H1 (cell line): ENCODE measurements at regions not wholly inside any gene's neighbourhood (a gene's known extent, or its start where the extent isn't known, plus 50 kb on each side); places are given as distances from the start of the nearest gene placed in this dataset.
A peak's percentile ranks its signal among the peaks of the same experiment; 100 is the strongest.

Experiments used
- CTCF ChIA-PET: fragments of 300-600 bp; sonication (Branson Sonifier 250); formaldehyde crosslinking; loops from one replicate; lab custom pipeline; 2021; ENCODE audit not compliant: partially characterized antibody; lab: Charles Lee
- POLR2A ChIA-PET: fragments of 300-600 bp; sonication (Branson Sonifier 250); formaldehyde crosslinking; loops from one replicate; lab custom pipeline; 2021; ENCODE audit warnings: inconsistent platforms; ENCODE audit not compliant: partially characterized antibody; lab: Charles Lee
- DNase-seq, 2 experiments: peaks; one replicate each; pipeline versions ENCODE4 v3.0.0 to v3.0.0-alpha.2; 2010 to 2022; ENCODE audit warnings: low spot score in 2 of 2, low read depth in 1 of 2, mixed read lengths in 1 of 2
- FAIRE-seq: peaks from 2 replicates; lab custom pipeline; 2011; peaks lifted over from hg19 to GRCh38; lab: Jason Lieb, UNC
- H2AFZ ChIP-seq: 2 replicates; pipeline ENCODE4 v1.8.1; 2012; ENCODE audit warnings: low read length, inconsistent platforms
- H2AK5ac ChIP-seq: 2 replicates; pipeline ENCODE4 v1.6.1; 2013; ENCODE audit warnings: low read depth, low read length
- H2BK120ac ChIP-seq: replicated peaks from 2 replicates; pipeline ENCODE3; 2013; ENCODE audit warnings: low read depth, low read length, inconsistent platforms
- H2BK12ac ChIP-seq: 2 replicates; pipeline ENCODE4 v1.6.1; 2013; ENCODE audit warnings: low read depth, low read length
- H2BK15ac ChIP-seq: 2 replicates; pipeline ENCODE4 v1.6.1; 2013; ENCODE audit warnings: low read length
- H2BK20ac ChIP-seq: 2 replicates; pipeline ENCODE4 v1.6.1; 2013; ENCODE audit warnings: low read length
- H2BK5ac ChIP-seq: 2 replicates; pipeline ENCODE4 v1.6.1; 2013; ENCODE audit warnings: low read depth, low read length
- H3K14ac ChIP-seq: 2 replicates; pipeline ENCODE4 v1.6.1; 2013; ENCODE audit warnings: inconsistent platforms; ENCODE audit not compliant: insufficient read length
- H3K18ac ChIP-seq: 2 replicates; pipeline ENCODE4 v1.6.1; 2013; ENCODE audit warnings: low read length; ENCODE audit errors: extremely low read depth
- H3K23ac ChIP-seq: 2 replicates; pipeline ENCODE4 v1.6.1; 2013; ENCODE audit warnings: inconsistent platforms; ENCODE audit not compliant: insufficient read length
- H3K23me2 ChIP-seq: 2 replicates; pipeline ENCODE4 v1.6.1; 2013; ENCODE audit warnings: low read depth, low read length
- H3K27ac ChIP-seq: 2 replicates; pipeline ENCODE4 v1.6.1; 2011; ENCODE audit warnings: low read depth, low read length, inconsistent platforms
- H3K27me3 ChIP-seq, 4 experiments: replicated peaks in 1 of 4; 1 replicate in 1 of 4; 2 replicates in 3 of 4; pipeline versions ENCODE4 v1.6.1 to v1.8.1; 2011 to 2013; ENCODE audit warnings: low read length in 3 of 4, mild to moderate bottlenecking in 3 of 4, inconsistent platforms in 2 of 4, mixed read lengths in 2 of 4, moderate library complexity in 1 of 4; ENCODE audit not compliant: control insufficient read depth in 3 of 4, insufficient read depth in 3 of 4; ENCODE audit errors: extremely low read depth in 1 of 4
- H3K36me3 ChIP-seq, 4 experiments: 2 replicates each; pipeline versions ENCODE4 v1.6.1 to v1.8.1; 2011 to 2013; ENCODE audit warnings: mild to moderate bottlenecking in 4 of 4, low read length in 3 of 4, moderate library complexity in 2 of 4, control low read depth in 1 of 4, inconsistent platforms in 1 of 4; ENCODE audit not compliant: insufficient read depth in 4 of 4, control insufficient read depth in 2 of 4
- H3K4ac ChIP-seq: replicated peaks from 2 replicates; pipeline ENCODE3; 2013; ENCODE audit warnings: low read length, low read depth, mixed read lengths, inconsistent platforms; ENCODE audit not compliant: insufficient read length
- H3K4me1 ChIP-seq, 4 experiments: replicated peaks in 1 of 4; 1 replicate in 1 of 4; 2 replicates in 3 of 4; pipeline versions ENCODE4 v1.6.1 to v1.8.1; 2011 to 2013; ENCODE audit warnings: low read length in 3 of 4, inconsistent platforms in 2 of 4, mixed read lengths in 1 of 4; ENCODE audit not compliant: insufficient read depth in 4 of 4, control insufficient read depth in 3 of 4
- H3K4me2 ChIP-seq, 2 experiments: 2 replicates each; pipeline versions ENCODE4 v1.6.1 to v1.8.1; 2011 to 2013; ENCODE audit warnings: low read depth in 2 of 2, low read length in 2 of 2, control low read depth in 1 of 2, inconsistent platforms in 1 of 2, mild to moderate bottlenecking in 1 of 2; ENCODE audit not compliant: insufficient read depth in 1 of 2
- H3K4me3 ChIP-seq, 4 experiments: fragments of 200-600, 300-600 bp in 1 of 4; sonication (generic), shearing (Covaris generic), sonication (Bioruptor Twin) in 1 of 4; 2 replicates each; pipeline versions ENCODE4 v1.5.1 to v1.8.1; 2011 to 2016; ENCODE audit warnings: low read length in 4 of 4, low read depth in 3 of 4, control low read depth in 2 of 4, inconsistent platforms in 2 of 4, mild to moderate bottlenecking in 2 of 4, mixed read lengths in 1 of 4, moderate library complexity in 1 of 4; ENCODE audit not compliant: insufficient read depth in 2 of 4; ENCODE audit errors: extremely low read depth in 1 of 4
- H3K56ac ChIP-seq: replicated peaks from 2 replicates; pipeline ENCODE3; 2013; ENCODE audit warnings: low read depth, mild to moderate bottlenecking, mixed read lengths, low read length, inconsistent platforms; ENCODE audit not compliant: insufficient read length
- H3K79me1 ChIP-seq: 2 replicates; pipeline ENCODE4 v1.6.1; 2013; ENCODE audit warnings: low read depth, low read length, control low read depth
- H3K79me2 ChIP-seq, 2 experiments: 2 replicates each; pipeline versions ENCODE4 v1.6.1 to v1.8.1; 2012 to 2013; ENCODE audit warnings: low read length in 2 of 2, mild to moderate bottlenecking in 2 of 2, inconsistent platforms in 1 of 2; ENCODE audit not compliant: insufficient read depth in 2 of 2, control insufficient read depth in 1 of 2
- H3K9ac ChIP-seq, 4 experiments: replicated peaks in 1 of 4; 1 replicate in 1 of 4; 2 replicates in 3 of 4; pipeline versions ENCODE4 v1.6.1 to v1.8.1; 2011 to 2013; ENCODE audit warnings: low read depth in 3 of 4, low read length in 3 of 4, control low read depth in 2 of 4, mild to moderate bottlenecking in 2 of 4, moderate library complexity in 2 of 4, inconsistent platforms in 1 of 4; ENCODE audit errors: extremely low read depth in 1 of 4
- H3K9me3 ChIP-seq, 2 experiments: 2 replicates each; pipeline versions ENCODE4 v1.6.1 to v1.8.1; 2012 to 2013; ENCODE audit warnings: mild to moderate bottlenecking in 2 of 2, moderate library complexity in 2 of 2, control low read depth in 1 of 2, inconsistent platforms in 1 of 2, low read depth in 1 of 2, low read length in 1 of 2, mixed read lengths in 1 of 2; ENCODE audit not compliant: insufficient read depth in 2 of 2
- H4K20me1 ChIP-seq, 2 experiments: replicated peaks in 1 of 2; 2 replicates each; pipeline versions ENCODE3 to v1.8.1; 2011 to 2013; ENCODE audit warnings: inconsistent platforms in 2 of 2, low read length in 2 of 2, mild to moderate bottlenecking in 1 of 2; ENCODE audit not compliant: insufficient read depth in 2 of 2, control insufficient read depth in 1 of 2
- H4K5ac ChIP-seq: 2 replicates; pipeline ENCODE4 v1.6.1; 2013; ENCODE audit warnings: low read length, low read depth, mixed read lengths, inconsistent platforms; ENCODE audit not compliant: insufficient read length
- H4K8ac ChIP-seq: 2 replicates; pipeline ENCODE4 v1.8.0; 2013; ENCODE audit warnings: mild to moderate bottlenecking, moderate library complexity, low read length, inconsistent platforms; ENCODE audit not compliant: insufficient read depth; ENCODE audit errors: extremely low read depth
- H4K91ac ChIP-seq: replicated peaks from 2 replicates; pipeline ENCODE3; 2013; ENCODE audit warnings: low read length, mixed read lengths, inconsistent platforms; ENCODE audit not compliant: insufficient read length
- ASH2L ChIP-seq: fragments of 200-600, 300-600 bp; sonication (generic); IDR thresholded peaks from one replicate; pipeline ENCODE4 v1.7.1; 2017; ENCODE audit warnings: low read length
- BACH1 ChIP-seq: IDR thresholded peaks from 2 replicates; pipeline ENCODE4 v1.6.1; 2012; ENCODE audit warnings: low read length, improper control_type of control experiment
- BCL11A ChIP-seq, 2 experiments: IDR thresholded peaks; one replicate each; pipeline ENCODE4 v1.6.1; 2011; ENCODE audit warnings: low read depth in 2 of 2, low read length in 2 of 2, mild to moderate bottlenecking in 2 of 2
- EP300 ChIP-seq, 2 experiments: IDR thresholded peaks; 1 replicate in 1 of 2; 2 replicates in 1 of 2; pipeline ENCODE4 v1.6.1; 2011 to 2012; ENCODE audit warnings: low read depth in 2 of 2, low read length in 2 of 2, mild to moderate bottlenecking in 2 of 2, borderline replicate concordance in 1 of 2, inconsistent platforms in 1 of 2, moderate library complexity in 1 of 2
- GABPA ChIP-seq: IDR thresholded peaks from 2 replicates; pipeline ENCODE4 v1.6.1; 2011; ENCODE audit warnings: mild to moderate bottlenecking, low read length, moderate library complexity, borderline replicate concordance; ENCODE audit not compliant: insufficient read depth
- NANOG ChIP-seq: IDR thresholded peaks from 2 replicates; pipeline ENCODE4 v1.6.1; 2011; ENCODE audit warnings: low read length, low read depth, mild to moderate bottlenecking, inconsistent platforms; ENCODE audit not compliant: insufficient read depth, poor library complexity, severe bottlenecking
- PHF8 ChIP-seq: fragments of 200-600 bp; sonication (generic); conservative IDR thresholded peaks from 2 replicates; pipeline ENCODE4 v1.7.1; 2012; ENCODE audit warnings: low read depth, mild to moderate bottlenecking, inconsistent platforms, low read length, moderate library complexity
- SIX5 ChIP-seq: IDR thresholded peaks from 2 replicates; pipeline ENCODE4 v1.6.1; 2011; ENCODE audit warnings: mild to moderate bottlenecking, low read depth, low read length
- SP1 ChIP-seq: IDR thresholded peaks from 2 replicates; pipeline ENCODE4 v1.6.1; 2011; ENCODE audit warnings: low read depth, low read length
- SRF ChIP-seq: IDR thresholded peaks from 2 replicates; pipeline ENCODE4 v1.6.1; 2011; ENCODE audit warnings: mild to moderate bottlenecking, low read depth, low read length, moderate library complexity
- TAF7 ChIP-seq: optimal IDR thresholded peaks from 2 replicates; pipeline ENCODE3; 2011; ENCODE audit warnings: low read depth, mild to moderate bottlenecking, inconsistent platforms, low read length, moderate library complexity, borderline replicate concordance
- ZNF274 ChIP-seq: IDR thresholded peaks from 2 replicates; pipeline ENCODE4 v1.7.0; 2012; ENCODE audit warnings: low read length, borderline replicate concordance; ENCODE audit errors: extremely low read depth
- WGBS, 2 experiments: shearing (Covaris generic) in 1 of 2; methylation state at CpG; one replicate each; pipeline versions ENCODE4 v1.1.6 to v1.1.7; 2013 to 2015; ENCODE audit warnings: low lambda C conversion rate in 2 of 2, mixed read lengths in 2 of 2, inconsistent platforms in 1 of 2, low coverage in 1 of 2, missing lambda C conversion rate in 1 of 2; ENCODE audit not compliant: insufficient replicate concordance in 2 of 2, insufficient coverage in 1 of 2, insufficient read length in 1 of 2; ENCODE audit errors: extremely low coverage in 1 of 2, missing lambda C conversion rate in 1 of 2; 5-methylcytosine and 5-hydroxymethylcytosine counted together

GRCh38 chr1:209363112-209363511 lies 220.4 kb upstream of the CAMK1G start:
- no peak overlapping the region for H2BK5ac ChIP-seq
- ChIA-PET POLR2A (interaction anchor here (1.5 kb wide), 1 partner anchor 70 kb away, joined by 3 read pairs; no protein-coding TSS in a partner anchor), CTCF (interaction anchor here (0.8 to 3.5 kb wide), 5 partner anchors 8 to 150 kb away, joined by 3 to 19 read pairs (median 3); no protein-coding TSS in a partner anchor)
- H3K79me2 ChIP-seq = no peaks in the 10 kb centered on the region
- H3K23me2 ChIP-seq = no peaks in the 10 kb centered on the region; the same call in 1 of the 2 replicates
- H4K91ac ChIP-seq = no peak overlapping the region
- no peaks in the 10 kb centered on the region for H3K9me3 ChIP-seq
- no peaks in the 10 kb centered on the region for H3K27me3 ChIP-seq
- peak overlapping the region; percentile 71 for H2AFZ ChIP-seq
- H4K20me1 ChIP-seq = no peaks in the 10 kb centered on the region
- no peak overlapping the region for H4K8ac ChIP-seq
- no peak overlapping the region for H3K4me2 ChIP-seq
- H3K23ac ChIP-seq = no peak overlapping the region
- H2BK12ac ChIP-seq = no peak overlapping the region
- TF ChIP-seq BCL11A (IDR thresholded peaks at IDR 0.05; ENCODE audit: low read depth in 2 of 2, low read length in 2 of 2) = no peak
- TF ChIP-seq ASH2L = no peak
- TF ChIP-seq BACH1 = no peak
- TF ChIP-seq EP300 (IDR thresholded peaks at IDR 0.05; ENCODE audit: borderline replicate concordance in 1 of 2, low read depth in 2 of 2, low read length in 2 of 2) = no peak
- TF ChIP-seq PHF8 = no peak
- no peak for TF ChIP-seq GABPA
- no peak for TF ChIP-seq ZNF274
- TF ChIP-seq SRF = no peak
- TF ChIP-seq SP1 = no peak
- TF ChIP-seq SIX5 = no peak
- no peak for TF ChIP-seq NANOG
- TF ChIP-seq TAF7 = no peak
- WGBS, 2 experiments = 68% methylated on average over 4 of the region's 4 CpGs; no CpG with 5 or more reads in 1 of the 2 experiments
- H2BK120ac ChIP-seq = no peak overlapping the region
- no peak overlapping the region for H2AK5ac ChIP-seq
- no peak overlapping the region for H3K4ac ChIP-seq
- H2BK15ac ChIP-seq = no peak overlapping the region
- no peak overlapping the region for H3K56ac ChIP-seq
- no peak overlapping the region for H4K5ac ChIP-seq
- no peak overlapping the region for H2BK20ac ChIP-seq
- H3K79me1 ChIP-seq = no peaks in the 10 kb centered on the region
- H3K9ac ChIP-seq = no peak overlapping the region
- peaks cover 0 to 7% (median 1%) of the 10 kb centered on the region in 4 experiments; a peak in 2 of 7 replicates for H3K4me1 ChIP-seq
- DNase-seq (no peak), FAIRE-seq (no peak)
- H3K4me3 ChIP-seq = no peak overlapping the region
- H3K36me3 ChIP-seq = no peaks in the 10 kb centered on the region
- peak overlapping the region; percentile 52; the same call in 1 of the 2 replicates for H3K18ac ChIP-seq
- H3K14ac ChIP-seq = no peak overlapping the region
- H3K27ac ChIP-seq = no peak overlapping the region
